Mucosa of descending colon (tissue), 3 donors: ENCODE measurements at regions not wholly inside any gene's neighbourhood (a gene's known extent, or its start where the extent isn't known, plus 50 kb on each side); places are given as distances from the start of the nearest gene placed in this dataset.

Experiments used
- ATAC-seq: fragments of 200-7000 bp; cut with Tn5 transposase; one replicate; pipeline ENCODE4 v1.9.1; 2020; ENCODE audit warnings: mild to moderate bottlenecking, moderate library complexity
- DNase-seq, 3 donors: peaks; one replicate each; pipeline ENCODE4 v3.0.0-alpha.2; 2020
- H3K36me3 ChIP-seq: fragments of 200-600 bp; one replicate; pipeline ENCODE4 v1.8.0; 2021; ENCODE audit warnings: low read depth, mild to moderate bottlenecking
- H3K4me1 ChIP-seq: fragments of 200-600 bp; one replicate; pipeline ENCODE4 v1.8.0; 2021; ENCODE audit warnings: low read depth, mild to moderate bottlenecking
- H3K4me3 ChIP-seq: fragments of 200-600 bp; one replicate; pipeline ENCODE4 v1.8.0; 2021; ENCODE audit warnings: mild to moderate bottlenecking
- H3K9me3 ChIP-seq: fragments of 200-600 bp; one replicate; pipeline ENCODE4 v1.8.0; 2021; ENCODE audit warnings: mild to moderate bottlenecking
- intact Hi-C, 2 donors: fragments of 100-400 bp; cut with DNase I in 1 of 2; cut with micrococcal nuclease in 1 of 2; formaldehyde crosslinking; loops; one replicate each; pipeline versions ENCODE4 v1.11.0 to v1.11.1; 2022; cut with DNase I, micrococcal nuclease
- TF ChIP-seq, protein P1 (sequence below): fragments of 200-600 bp; IDR thresholded peaks from one replicate; pipeline ENCODE4 v1.8.0; 2022; ENCODE audit warnings: antibody characterized with exemption, mild to moderate bottlenecking
- donor health status: DM: no; HTN: no; CAD: no; lungs with moderate emphysema.
- donor health status: DM: no; HTN: no; CAD: no.
- donor health status: DM: no; HTN: yes; CAD: no.

DNA sequence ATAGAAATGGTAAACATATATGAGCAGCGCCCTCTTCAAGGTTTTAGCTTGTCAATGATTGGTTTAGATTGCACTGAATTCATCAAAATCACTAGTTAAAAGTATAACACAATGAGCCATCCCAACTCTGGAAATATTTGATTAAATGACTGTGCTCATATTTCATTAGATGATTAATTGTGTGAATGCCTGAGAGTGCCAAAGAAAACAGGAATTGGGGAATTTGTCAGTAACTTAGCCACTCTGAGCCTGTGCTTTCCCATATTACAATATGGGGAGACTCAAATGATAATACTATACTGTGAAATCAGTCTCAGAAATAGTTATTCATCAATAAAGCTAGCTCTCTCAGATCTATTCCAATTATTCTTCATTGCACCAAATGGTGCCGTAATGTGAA lies 2087.6 kb upstream of the CELF4 start:
- Histone ChIP-seq H3K9me3 (no peaks in the 10 kb centered on the region), H3K4me3 (no peak overlapping the region), H3K36me3 (no peaks in the 10 kb centered on the region), H3K4me1 (no peaks in the 10 kb centered on the region)
- no peak for DNase-seq
- no peak for ATAC-seq
- intact Hi-C loops: no loop called here
- TF ChIP-seq, protein P1, sequence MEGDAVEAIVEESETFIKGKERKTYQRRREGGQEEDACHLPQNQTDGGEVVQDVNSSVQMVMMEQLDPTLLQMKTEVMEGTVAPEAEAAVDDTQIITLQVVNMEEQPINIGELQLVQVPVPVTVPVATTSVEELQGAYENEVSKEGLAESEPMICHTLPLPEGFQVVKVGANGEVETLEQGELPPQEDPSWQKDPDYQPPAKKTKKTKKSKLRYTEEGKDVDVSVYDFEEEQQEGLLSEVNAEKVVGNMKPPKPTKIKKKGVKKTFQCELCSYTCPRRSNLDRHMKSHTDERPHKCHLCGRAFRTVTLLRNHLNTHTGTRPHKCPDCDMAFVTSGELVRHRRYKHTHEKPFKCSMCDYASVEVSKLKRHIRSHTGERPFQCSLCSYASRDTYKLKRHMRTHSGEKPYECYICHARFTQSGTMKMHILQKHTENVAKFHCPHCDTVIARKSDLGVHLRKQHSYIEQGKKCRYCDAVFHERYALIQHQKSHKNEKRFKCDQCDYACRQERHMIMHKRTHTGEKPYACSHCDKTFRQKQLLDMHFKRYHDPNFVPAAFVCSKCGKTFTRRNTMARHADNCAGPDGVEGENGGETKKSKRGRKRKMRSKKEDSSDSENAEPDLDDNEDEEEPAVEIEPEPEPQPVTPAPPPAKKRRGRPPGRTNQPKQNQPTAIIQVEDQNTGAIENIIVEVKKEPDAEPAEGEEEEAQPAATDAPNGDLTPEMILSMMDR: no peak

DNA sequence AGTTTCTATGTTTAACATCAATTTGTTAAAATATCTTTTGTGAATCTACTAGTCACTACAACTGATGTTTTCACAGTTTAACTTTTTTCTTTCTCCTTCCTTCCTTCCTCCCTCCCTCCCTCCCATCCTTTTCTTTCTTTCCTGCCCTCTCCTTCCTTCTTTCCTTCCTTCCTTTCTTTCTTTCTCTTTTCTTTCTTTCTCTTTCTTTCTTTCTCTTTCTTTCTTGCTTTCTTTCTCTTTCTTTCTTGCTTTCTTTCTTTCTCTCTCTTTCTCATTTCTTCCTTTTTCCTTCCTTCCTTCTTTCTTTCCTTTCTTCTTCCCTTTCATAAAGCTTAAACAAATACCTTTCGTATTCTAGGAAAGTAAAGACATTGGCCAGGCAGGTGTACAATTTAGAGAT lies 2083.0 kb upstream of the CELF4 start:
- DNase-seq (no peak), ATAC-seq (no peak)
- Histone ChIP-seq H3K9me3 (no peaks in the 10 kb centered on the region), H3K4me1 (no peaks in the 10 kb centered on the region), H3K36me3 (no peaks in the 10 kb centered on the region), H3K4me3 (no peak overlapping the region)
- TF ChIP-seq, protein P1: no peak
- intact Hi-C loops: no loop called here

DNA sequence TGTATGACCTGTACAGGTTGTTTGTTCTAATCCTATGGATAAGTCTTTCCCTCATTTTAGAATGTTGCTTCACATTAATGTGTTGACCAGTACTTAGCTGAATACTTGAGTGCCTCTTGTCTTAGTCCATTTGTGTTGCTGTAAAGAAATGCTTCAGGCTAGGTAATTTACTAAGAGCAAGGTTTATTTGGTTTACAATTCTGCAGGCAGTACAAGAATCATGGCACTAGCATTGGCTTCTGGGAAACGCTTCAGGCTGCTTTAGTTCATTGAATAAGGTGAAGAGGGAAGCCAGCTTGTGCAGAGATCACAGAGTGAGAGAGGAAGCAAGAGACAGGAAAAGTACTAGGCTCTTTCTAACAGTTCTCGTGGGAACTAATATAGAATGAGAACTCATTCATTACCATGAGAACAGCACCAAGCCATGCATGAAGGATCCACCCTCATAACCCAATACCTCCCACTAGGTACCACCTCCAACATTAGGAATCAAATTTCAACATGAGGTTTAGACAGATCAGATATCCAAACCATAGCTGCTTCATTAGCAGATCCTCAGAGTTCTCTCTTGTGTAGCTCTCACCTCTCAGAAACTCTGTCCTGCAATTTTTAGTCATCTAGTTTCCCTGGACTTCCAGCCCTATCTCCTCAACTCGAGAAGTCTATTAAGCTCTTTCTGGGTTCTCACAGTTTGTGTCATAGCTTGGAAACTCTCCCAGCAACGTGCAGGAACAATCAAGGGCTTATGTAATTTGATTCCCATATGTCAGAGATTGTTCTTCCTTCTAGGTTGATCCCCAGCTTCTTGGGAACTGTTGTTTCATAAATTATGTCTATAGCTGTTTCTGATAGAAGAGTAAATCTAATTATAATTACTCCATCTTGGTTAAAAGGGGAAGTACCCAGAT lies 2082.3 kb upstream of the CELF4 start:
- no peak overlapping the region for H3K4me3 ChIP-seq
- intact Hi-C loops: no loop called here
- DNase-seq (peak in 1 of 3 donors; percentile 3), ATAC-seq (no peak)
- H3K4me1 ChIP-seq: no peaks in the 10 kb centered on the region
- TF ChIP-seq, protein P1: no peak
- H3K36me3 ChIP-seq: no peaks in the 10 kb centered on the region
- H3K9me3 ChIP-seq: no peaks in the 10 kb centered on the region

DNA sequence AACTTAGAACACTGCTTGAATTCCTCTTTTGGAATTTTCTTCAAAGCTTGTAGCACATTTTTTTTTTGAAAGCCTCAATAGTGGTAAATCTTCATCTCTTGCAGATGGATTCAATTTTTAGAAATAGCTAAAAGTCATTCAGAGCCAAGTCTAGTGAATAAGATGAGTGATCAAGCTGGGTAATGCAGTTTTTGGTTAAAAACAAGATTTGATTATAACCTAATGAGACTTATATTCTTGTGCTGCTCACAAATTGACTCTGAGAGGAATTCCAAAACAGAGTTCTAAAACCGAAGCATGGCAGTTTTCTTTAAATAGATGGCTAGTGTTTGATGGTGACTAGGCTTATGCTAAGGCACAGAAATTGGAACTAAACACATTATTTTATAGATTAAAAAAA lies 2072.6 kb upstream of the CELF4 start:
- intact Hi-C loops: no loop called here
- no peak for ATAC-seq

DNA sequence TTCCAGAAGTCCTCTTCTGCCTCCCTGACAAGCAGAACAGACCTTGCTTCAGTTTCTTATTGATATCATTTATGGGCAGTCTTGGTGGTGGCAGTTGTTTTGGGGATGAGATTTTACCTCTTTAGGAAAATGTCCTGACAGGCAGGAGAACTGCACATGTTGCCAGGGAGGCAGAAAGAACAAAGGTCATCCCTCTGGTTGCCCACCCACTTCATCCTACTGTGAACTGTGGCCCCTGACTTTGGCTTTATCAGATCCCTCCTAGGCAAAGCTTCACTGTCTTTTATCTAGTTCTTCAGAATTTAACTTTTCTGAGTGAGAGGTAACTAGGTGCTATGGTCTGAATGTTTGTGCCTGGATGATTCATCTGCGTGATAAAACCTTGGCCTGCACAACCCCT lies 2071.3 kb upstream of the CELF4 start:
- Histone ChIP-seq H3K4me3 (no peak overlapping the region), H3K9me3 (no peaks in the 10 kb centered on the region), H3K4me1 (no peaks in the 10 kb centered on the region), H3K36me3 (no peaks in the 10 kb centered on the region)
- TF ChIP-seq, protein P1: no peak
- no peak for DNase-seq
- intact Hi-C loops: no loop called here
- no peak for ATAC-seq

More for the DNA sequence above, 2072.6 kb upstream of the CELF4 start:
- H3K4me1 ChIP-seq: no peaks in the 10 kb centered on the region
- DNase-seq: no peak
- H3K36me3 ChIP-seq: no peaks in the 10 kb centered on the region
- H3K9me3 ChIP-seq: no peaks in the 10 kb centered on the region
- TF ChIP-seq, protein P1: no peak
- H3K4me3 ChIP-seq: no peak overlapping the region
